D721Med (cell line): ENCODE measurements at regions not wholly inside any gene's neighbourhood (a gene's known extent, or its start where the extent isn't known, plus 50 kb on each side); places are given as distances from the start of the nearest gene placed in this dataset.

Experiments
- DNase-seq: peaks from one replicate; pipeline ENCODE4 v3.0.0; 2011; ENCODE audit warnings: low spot score; ENCODE audit not compliant: insufficient read length
- FAIRE-seq: peaks from 2 replicates; lab custom pipeline; 2011; peaks lifted over from hg19 to GRCh38; lab: Jason Lieb, UNC
- CTCF ChIP-seq: IDR thresholded peaks from 2 replicates; pipeline ENCODE4 v1.5.1; 2012; ENCODE audit warnings: mild to moderate bottlenecking, control low read depth; ENCODE audit not compliant: insufficient read depth; ENCODE audit errors: missing control alignments

DNA sequence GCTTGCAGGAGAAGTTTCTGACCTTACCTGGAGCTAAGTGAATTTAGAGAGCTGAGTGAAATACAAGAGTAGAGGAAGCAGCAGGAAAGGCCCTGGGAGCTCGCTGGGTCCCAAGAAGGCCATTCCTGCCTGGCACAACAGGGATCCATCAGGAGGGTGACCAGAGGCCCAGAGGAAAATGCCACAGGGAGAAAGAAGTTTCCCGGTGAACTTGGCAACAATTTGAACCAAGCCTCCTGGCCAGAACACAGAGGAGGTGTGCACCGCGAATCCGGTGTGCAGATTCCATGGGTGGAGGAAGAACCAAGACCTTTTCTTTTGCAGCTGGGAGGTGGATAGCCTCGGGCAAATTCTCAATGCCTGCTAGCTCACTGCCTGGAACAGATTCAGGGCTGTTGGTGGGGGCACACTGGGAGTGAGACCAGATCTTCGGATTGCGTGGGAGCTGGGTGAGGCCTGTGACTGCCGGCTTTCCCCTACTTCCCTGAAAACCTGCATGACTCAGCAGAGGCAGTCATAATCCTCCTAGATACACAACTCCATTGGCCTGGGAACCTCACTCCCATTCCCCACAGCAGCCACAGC is 1850.9 kb upstream of the NUDT12 start:
- no peak for TF ChIP-seq CTCF
- DNase-seq (no peak), FAIRE-seq (no peak)

DNA sequence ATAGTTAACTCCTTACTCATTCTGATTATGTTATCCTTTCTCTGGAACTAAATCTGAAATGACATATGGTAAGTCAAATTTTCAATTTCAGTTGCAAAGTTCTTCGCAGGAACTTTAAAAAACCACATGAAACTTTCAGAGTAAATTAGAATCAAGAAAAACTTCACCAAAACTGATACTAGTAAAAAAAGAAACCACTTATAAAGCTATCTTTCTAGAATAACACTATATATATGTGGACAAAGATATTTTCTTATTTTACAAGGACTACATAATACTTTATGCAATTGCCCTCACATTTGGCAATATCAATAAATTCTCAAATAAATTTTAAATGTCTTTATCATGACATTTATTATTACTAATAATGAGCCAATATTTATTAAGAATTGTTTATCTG is 1847.1 kb upstream of the NUDT12 start:
- DNase-seq (no peak), FAIRE-seq (no peak)
- TF ChIP-seq CTCF = no peak

DNA sequence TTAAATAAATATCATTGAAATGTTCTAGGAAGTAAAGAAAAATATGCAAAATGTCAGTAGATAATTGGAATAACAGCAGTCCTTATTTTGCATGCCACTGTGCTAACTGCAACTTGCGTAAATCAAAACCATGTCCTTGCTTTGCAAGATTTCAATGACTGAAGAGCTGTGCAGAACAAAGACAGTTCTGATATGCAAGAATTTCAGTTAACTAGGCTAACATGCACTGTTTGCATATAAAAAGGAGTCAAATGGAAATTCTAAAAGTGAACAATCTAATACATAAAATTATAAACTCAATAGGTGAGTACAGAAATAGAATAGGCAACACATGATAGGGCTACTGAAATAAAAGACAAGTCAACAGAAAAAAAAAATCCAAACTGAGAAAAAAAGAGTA is 1844.6 kb upstream of the NUDT12 start:
- FAIRE-seq = no peak
- no peak for TF ChIP-seq CTCF
- DNase-seq = no peak

DNA sequence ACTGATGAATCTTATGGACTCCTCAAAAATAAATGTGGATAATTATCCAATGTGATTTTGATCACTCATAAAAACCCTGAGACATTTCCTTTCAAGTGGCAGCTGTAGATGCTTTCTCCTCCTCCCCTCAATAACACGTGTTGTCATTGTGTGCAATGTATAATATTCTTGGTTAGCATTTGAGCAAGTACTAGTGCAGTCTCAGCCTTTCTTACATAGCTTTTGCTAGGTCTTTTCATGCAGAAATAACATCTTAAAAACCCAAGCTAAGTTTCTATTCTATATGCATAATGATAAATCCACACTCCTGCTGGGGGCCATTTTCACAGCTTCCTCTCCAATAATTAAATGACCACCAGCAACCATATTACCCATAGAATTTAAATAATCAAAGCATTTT is 1835.2 kb upstream of the NUDT12 start:
- DNase-seq (no peak), FAIRE-seq (no peak)
- TF ChIP-seq CTCF = no peak

DNA sequence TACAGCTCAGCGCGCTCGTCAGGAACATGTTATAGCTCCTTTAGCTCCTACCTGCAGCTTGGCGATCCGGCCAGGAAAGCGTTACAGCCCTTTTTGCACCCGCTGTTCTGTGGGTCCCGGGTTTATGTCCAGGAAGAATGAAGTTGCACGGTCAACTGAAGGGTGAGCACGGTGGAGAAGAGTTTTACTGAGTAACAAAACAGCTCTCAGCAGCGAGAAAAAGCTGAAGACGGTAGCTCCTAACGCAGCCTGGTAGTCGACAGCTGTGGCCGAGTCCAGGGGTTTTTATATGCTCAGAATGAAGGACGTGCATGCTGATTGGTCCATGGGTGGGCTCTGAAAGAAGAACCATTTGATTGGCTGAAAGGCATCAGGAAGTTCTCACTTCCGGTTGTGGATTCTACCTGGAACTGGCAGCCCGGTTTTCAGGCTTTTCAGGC is 1830.1 kb upstream of the NUDT12 start:
- no peak for FAIRE-seq
- DNase-seq = no peak
- TF ChIP-seq CTCF = no peak

DNA sequence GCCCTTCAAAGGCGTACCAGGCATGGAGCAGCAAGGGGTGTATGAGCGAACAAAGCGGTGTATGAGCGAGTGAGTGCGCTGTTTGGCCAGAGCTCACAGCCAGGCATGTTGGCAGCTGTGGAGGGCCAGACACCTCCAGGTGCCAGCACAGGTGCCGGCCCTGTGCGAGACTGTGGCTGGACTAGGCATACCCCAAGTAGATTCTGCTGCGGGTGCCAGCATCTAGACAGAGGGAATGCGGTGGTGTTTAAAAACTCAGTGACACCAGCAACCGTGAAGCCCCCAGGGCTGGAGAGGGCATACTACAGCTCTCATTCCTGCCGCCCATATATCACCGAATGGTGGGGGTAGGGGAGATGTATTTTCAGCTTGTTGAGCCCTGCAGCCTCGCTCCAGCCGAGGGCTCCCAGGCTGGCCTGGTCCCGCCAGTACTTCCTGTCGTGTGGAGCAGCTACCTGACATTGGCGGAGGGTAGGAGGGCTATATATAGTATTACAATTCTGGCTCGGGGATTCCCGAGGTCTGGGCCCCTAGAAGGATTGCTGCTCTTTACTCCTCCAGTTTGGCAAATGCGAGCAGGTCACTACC is 1829.6 kb upstream of the NUDT12 start:
- DNase-seq = no peak
- no peak for TF ChIP-seq CTCF
- no peak for FAIRE-seq

- DNase-seq (no peak), FAIRE-seq (no peak)
- TF ChIP-seq CTCF = no peak
Observed at GRCh38 chr5:105380126-105380525, 1817.5 kb upstream of the NUDT12 start.
